ENCODE measurements at regions not wholly inside any gene's neighbourhood (a gene's known extent, or its start where the extent isn't known, plus 50 kb on each side); places are given as distances from the start of the nearest gene placed in this dataset.
"Not testable (repeated sequence)": the region's sequence is repeated elsewhere in the genome, so short reads cannot be mapped to it uniquely, and the experiment has no call there.

DNA sequence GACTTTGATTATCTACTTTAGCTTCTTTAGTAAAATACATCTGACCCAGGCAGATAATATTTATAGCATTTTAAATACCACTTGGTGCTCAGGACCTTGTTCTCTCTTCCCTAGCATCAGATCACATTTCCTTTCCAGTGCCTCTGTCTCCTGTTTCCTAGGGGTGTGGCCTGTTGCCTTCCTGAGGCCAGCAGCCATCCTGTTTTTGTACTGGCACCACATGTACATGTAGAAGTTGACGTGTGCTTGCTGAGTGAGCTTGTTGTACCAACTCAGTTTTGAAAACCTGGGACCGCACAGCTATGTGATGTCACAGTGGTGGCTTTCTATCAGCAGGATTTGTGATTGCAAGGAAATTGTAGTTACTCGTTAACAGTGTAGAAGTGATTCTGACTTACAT is 167.6 kb upstream of the PLGLB1 start:
- TF ChIP-seq, protein P1, sequence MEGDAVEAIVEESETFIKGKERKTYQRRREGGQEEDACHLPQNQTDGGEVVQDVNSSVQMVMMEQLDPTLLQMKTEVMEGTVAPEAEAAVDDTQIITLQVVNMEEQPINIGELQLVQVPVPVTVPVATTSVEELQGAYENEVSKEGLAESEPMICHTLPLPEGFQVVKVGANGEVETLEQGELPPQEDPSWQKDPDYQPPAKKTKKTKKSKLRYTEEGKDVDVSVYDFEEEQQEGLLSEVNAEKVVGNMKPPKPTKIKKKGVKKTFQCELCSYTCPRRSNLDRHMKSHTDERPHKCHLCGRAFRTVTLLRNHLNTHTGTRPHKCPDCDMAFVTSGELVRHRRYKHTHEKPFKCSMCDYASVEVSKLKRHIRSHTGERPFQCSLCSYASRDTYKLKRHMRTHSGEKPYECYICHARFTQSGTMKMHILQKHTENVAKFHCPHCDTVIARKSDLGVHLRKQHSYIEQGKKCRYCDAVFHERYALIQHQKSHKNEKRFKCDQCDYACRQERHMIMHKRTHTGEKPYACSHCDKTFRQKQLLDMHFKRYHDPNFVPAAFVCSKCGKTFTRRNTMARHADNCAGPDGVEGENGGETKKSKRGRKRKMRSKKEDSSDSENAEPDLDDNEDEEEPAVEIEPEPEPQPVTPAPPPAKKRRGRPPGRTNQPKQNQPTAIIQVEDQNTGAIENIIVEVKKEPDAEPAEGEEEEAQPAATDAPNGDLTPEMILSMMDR (IDR thresholded peaks at IDR 0.05) = not testable (repeated sequence)
- TF ChIP-seq POLR2AphosphoS5 (IDR thresholded peaks at IDR 0.05) = not testable (repeated sequence)
